Body of pancreas (tissue), 4 donors: ENCODE measurements at regions not wholly inside any gene's neighbourhood (a gene's known extent, or its start where the extent isn't known, plus 50 kb on each side); places are given as distances from the start of the nearest gene placed in this dataset.

Source experiments
- POLR2A ChIP-seq, 3 donors: fragments of 450-650 bp; IDR thresholded peaks; one replicate each; pipeline ENCODE4 v1.6.1; 2016; ENCODE audit warnings: antibody characterized with exemption in 3 of 3, mild to moderate bottlenecking in 2 of 3
- TF ChIP-seq, protein P1 (sequence below), 7 experiments: fragments of 450-650 bp in 4 of 7; fragments of 200-600 bp in 3 of 7; sonication (generic) in 3 of 7; IDR thresholded peaks; one replicate each; pipeline ENCODE4 v1.5.1; 2016 to 2019; ENCODE audit warnings: antibody characterized with exemption in 7 of 7

- TF ChIP-seq, protein P1, sequence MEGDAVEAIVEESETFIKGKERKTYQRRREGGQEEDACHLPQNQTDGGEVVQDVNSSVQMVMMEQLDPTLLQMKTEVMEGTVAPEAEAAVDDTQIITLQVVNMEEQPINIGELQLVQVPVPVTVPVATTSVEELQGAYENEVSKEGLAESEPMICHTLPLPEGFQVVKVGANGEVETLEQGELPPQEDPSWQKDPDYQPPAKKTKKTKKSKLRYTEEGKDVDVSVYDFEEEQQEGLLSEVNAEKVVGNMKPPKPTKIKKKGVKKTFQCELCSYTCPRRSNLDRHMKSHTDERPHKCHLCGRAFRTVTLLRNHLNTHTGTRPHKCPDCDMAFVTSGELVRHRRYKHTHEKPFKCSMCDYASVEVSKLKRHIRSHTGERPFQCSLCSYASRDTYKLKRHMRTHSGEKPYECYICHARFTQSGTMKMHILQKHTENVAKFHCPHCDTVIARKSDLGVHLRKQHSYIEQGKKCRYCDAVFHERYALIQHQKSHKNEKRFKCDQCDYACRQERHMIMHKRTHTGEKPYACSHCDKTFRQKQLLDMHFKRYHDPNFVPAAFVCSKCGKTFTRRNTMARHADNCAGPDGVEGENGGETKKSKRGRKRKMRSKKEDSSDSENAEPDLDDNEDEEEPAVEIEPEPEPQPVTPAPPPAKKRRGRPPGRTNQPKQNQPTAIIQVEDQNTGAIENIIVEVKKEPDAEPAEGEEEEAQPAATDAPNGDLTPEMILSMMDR (IDR thresholded peaks at IDR 0.05), result no peak
- TF ChIP-seq POLR2A (IDR thresholded peaks at IDR 0.05), result no peak
Observed at GRCh38 chr20:6590891-6591637, 176.4 kb upstream of the BMP2 start.
